A673 (cell line): ENCODE measurements at regions not wholly inside any gene's neighbourhood (a gene's known extent, or its start where the extent isn't known, plus 50 kb on each side); places are given as distances from the start of the nearest gene placed in this dataset.

Experiments used
- BruUV-seq: library from RNA; stranded (reverse); fragments of 400-500 nt; replicated peaks from 2 replicates; lab custom pipeline; 2021; lab: Mats Ljungman, UMichigan
- CTCF ChIA-PET: fragments of 300-600 bp; sonication (Branson Sonifier 250); formaldehyde crosslinking; loops from one replicate; lab custom pipeline; 2022; ENCODE audit warnings: antibody characterized with exemption; lab: Charles Lee
- POLR2A ChIA-PET: fragments of 300-600 bp; sonication (Branson Sonifier 250); formaldehyde crosslinking; loops from one replicate; lab custom pipeline; 2022; ENCODE audit warnings: antibody characterized with exemption; ENCODE audit not compliant: low non-redundant PET; lab: Charles Lee
- DNase-seq: peaks from one replicate; pipeline ENCODE4 v3.0.0-alpha.2; 2015; ENCODE audit warnings: low spot score
- H3K27ac ChIP-seq: fragments of 200-600 bp; sonication (generic); 2 replicates; pipeline ENCODE4 v1.5.1; 2016; ENCODE audit warnings: mixed run types, low read depth, mild to moderate bottlenecking, mixed read lengths, antibody characterized with exemption, low read length; ENCODE audit not compliant: poor library complexity, severe bottlenecking
- H3K27me3 ChIP-seq: fragments of 200-600 bp; sonication (generic); replicated peaks from 2 replicates; pipeline ENCODE4 v1.6.1; 2017; ENCODE audit warnings: mixed run types, low read depth, mild to moderate bottlenecking, mixed read lengths, antibody characterized with exemption, low read length; ENCODE audit not compliant: insufficient read depth, poor library complexity
- H3K36me3 ChIP-seq: fragments of 200-600 bp; sonication (generic); 2 replicates; pipeline ENCODE4 v1.6.1; 2016; ENCODE audit warnings: mixed run types, mild to moderate bottlenecking, mixed read lengths, antibody characterized with exemption, low read length; ENCODE audit not compliant: insufficient read depth, poor library complexity, severe bottlenecking
- H3K4me1 ChIP-seq: fragments of 200-600 bp; sonication (generic); 2 replicates; pipeline ENCODE4 v1.6.1; 2017; ENCODE audit warnings: mixed run types, mild to moderate bottlenecking, mixed read lengths, antibody characterized with exemption, low read length; ENCODE audit not compliant: insufficient read depth, poor library complexity, severe bottlenecking
- H3K4me3 ChIP-seq: fragments of 200-600 bp; sonication (generic); 2 replicates; pipeline ENCODE4 v1.5.1; 2016; ENCODE audit warnings: low read depth, mixed run types, mild to moderate bottlenecking, mixed read lengths, low read length; ENCODE audit not compliant: poor library complexity, severe bottlenecking
- H3K9me3 ChIP-seq: fragments of 200-600 bp; sonication (generic); 2 replicates; pipeline ENCODE4 v1.6.1; 2016; ENCODE audit warnings: mixed run types, low read depth, mild to moderate bottlenecking, mixed read lengths, antibody characterized with exemption, low read length; ENCODE audit not compliant: poor library complexity, severe bottlenecking
- CTCF ChIP-seq: fragments of 300-800, 200-600 bp; sonication (generic); conservative IDR thresholded peaks from 2 replicates; pipeline ENCODE4 v1.5.1; 2017; ENCODE audit warnings: low read depth, mild to moderate bottlenecking, antibody characterized with exemption, low read length, moderate library complexity, mixed read lengths
- EZH2 ChIP-seq: fragments of 200-600 bp; sonication (generic); IDR thresholded peaks from 2 replicates; pipeline ENCODE4 v1.6.1; 2017; ENCODE audit warnings: borderline replicate concordance, low read depth, mild to moderate bottlenecking, mixed read lengths, antibody characterized with exemption, low read length; ENCODE audit not compliant: poor library complexity, severe bottlenecking
- intact Hi-C: fragments of 100-400 bp; cut with micrococcal nuclease; formaldehyde crosslinking; loops from one replicate; pipeline ENCODE4 v1.10.0; 2022; ENCODE audit not compliant: unreplicated experiment

- Histone ChIP-seq H3K36me3 (no peaks in the 10 kb centered on the region), H3K27ac (no peak overlapping the region), H3K9me3 (no peaks in the 10 kb centered on the region), H3K4me1 (peaks cover under 1% of the 10 kb centered on the region), H3K27me3 (no peaks in the 10 kb centered on the region), H3K4me3 (no peak overlapping the region)
- intact Hi-C loops = no loop called here
- BruUV-seq = no TSS peak
- DNase-seq = no peak
- TF ChIP-seq CTCF (no peak), EZH2 (no peak)
- CTCF ChIA-PET = no interaction called here
- POLR2A ChIA-PET = no interaction called here
Observed at GRCh38 chr12:95603351-95604145, 52.3 kb upstream of the USP44 start.

- intact Hi-C loops = no loop called here
- no peak overlapping the region for H3K27ac ChIP-seq
Observed at GRCh38 chr12:95601091-95601961, 50.0 kb upstream of the USP44 start.

More at GRCh38 chr12:95601091-95601961, 50.0 kb upstream of the USP44 start:
- no peak overlapping the region for H3K4me3 ChIP-seq
- DNase-seq = no peak
- BruUV-seq = no TSS peak
- no peaks in the 10 kb centered on the region for H3K27me3 ChIP-seq
- no peaks in the 10 kb centered on the region for H3K36me3 ChIP-seq
- POLR2A ChIA-PET = no interaction called here
- TF ChIP-seq CTCF (no peak), EZH2 (no peak)
- CTCF ChIA-PET = no interaction called here
- no peaks in the 10 kb centered on the region for H3K4me1 ChIP-seq
- no peaks in the 10 kb centered on the region for H3K9me3 ChIP-seq
